Neural progenitor cell (in vitro differentiated cells): ENCODE measurements at regions not wholly inside any gene's neighbourhood (a gene's known extent, or its start where the extent isn't known, plus 50 kb on each side); places are given as distances from the start of the nearest gene placed in this dataset.

Experiments
- CTCF ChIP-seq: fragments of 200-600 bp; sonication (generic); IDR thresholded peaks from 2 replicates; pipeline ENCODE4 v1.5.1; 2017; ENCODE audit warnings: antibody characterized with exemption, mild to moderate bottlenecking
- EZH2 ChIP-seq: fragments of 200-600 bp; sonication (generic); IDR thresholded peaks from 2 replicates; pipeline ENCODE4 v1.6.1; 2017; ENCODE audit warnings: antibody characterized with exemption, mild to moderate bottlenecking, moderate library complexity

GRCh38 chr9:88742905-88743304, 207.9 kb downstream of the NXNL2 start:
- TF ChIP-seq EZH2 (no peak), CTCF (no peak)
